HEK293T (cell line): ENCODE measurements at regions not wholly inside any gene's neighbourhood (a gene's known extent, or its start where the extent isn't known, plus 50 kb on each side); places are given as distances from the start of the nearest gene placed in this dataset.

Experiments used
- CTCF ChIA-PET: fragments of 350-600 bp; formaldehyde crosslinking; extraction: SDS; loops from one replicate; lab custom pipeline; 2021; ENCODE audit warnings: antibody characterized with exemption, inconsistent platforms; lab: Yijun Ruan, JAX
- POLR2A ChIA-PET: fragments of 350-600 bp; formaldehyde crosslinking; extraction: SDS; loops from one replicate; lab custom pipeline; 2020; ENCODE audit warnings: antibody characterized with exemption, inconsistent platforms; lab: Yijun Ruan, JAX
- DNase-seq: peaks from one replicate; pipeline ENCODE4 v3.0.0; 2012; ENCODE audit warnings: mixed read lengths; ENCODE audit errors: extremely low spot score
- ARNT ChIP-seq: fragments of 450-650 bp; IDR thresholded peaks from 2 replicates; pipeline ENCODE4 v1.6.1; 2017; ENCODE audit warnings: mild to moderate bottlenecking
- BHLHE40 ChIP-seq: fragments of 450-650 bp; IDR thresholded peaks from 2 replicates; pipeline ENCODE4 v1.6.1; 2016; ENCODE audit warnings: mild to moderate bottlenecking, moderate library complexity, borderline replicate concordance
- CTBP1 ChIP-seq: fragments of 450-650 bp; IDR thresholded peaks from 2 replicates; pipeline ENCODE4 v1.6.1; 2016; ENCODE audit warnings: borderline replicate concordance
- ELF4 ChIP-seq: fragments of 450-650 bp; IDR thresholded peaks from 2 replicates; pipeline ENCODE4 v1.6.1; 2017; ENCODE audit warnings: antibody characterized with exemption
- FOXA1 ChIP-seq: fragments of 450-650 bp; IDR thresholded peaks from 2 replicates; pipeline ENCODE4 v1.6.1; 2016; ENCODE audit warnings: mild to moderate bottlenecking
- FOXK2 ChIP-seq: fragments of 450-650 bp; IDR thresholded peaks from 2 replicates; pipeline ENCODE4 v1.6.1; 2016; ENCODE audit warnings: mild to moderate bottlenecking
- FOXM1 ChIP-seq: fragments of 450-650 bp; IDR thresholded peaks from 2 replicates; pipeline ENCODE4 v1.6.1; 2017; ENCODE audit warnings: mild to moderate bottlenecking, borderline replicate concordance
- HDGF ChIP-seq: fragments of 450-650 bp; IDR thresholded peaks from 2 replicates; pipeline ENCODE4 v1.6.1; 2017; ENCODE audit warnings: antibody characterized with exemption, borderline replicate concordance
- L3MBTL2 ChIP-seq: fragments of 450-650 bp; conservative IDR thresholded peaks from 2 replicates; pipeline ENCODE4 v1.6.1; 2016; ENCODE audit warnings: mild to moderate bottlenecking
- LEF1 ChIP-seq: fragments of 450-650 bp; IDR thresholded peaks from 2 replicates; pipeline ENCODE4 v1.6.1; 2017; ENCODE audit warnings: mild to moderate bottlenecking, borderline replicate concordance
- NFRKB ChIP-seq: fragments of 450-650 bp; IDR thresholded peaks from 2 replicates; pipeline ENCODE4 v1.6.1; 2016; ENCODE audit warnings: mild to moderate bottlenecking, moderate library complexity
- SP1 ChIP-seq: fragments of 450-650 bp; IDR thresholded peaks from 2 replicates; pipeline ENCODE4 v1.6.1; 2017
- SUZ12 ChIP-seq: fragments of 450-650 bp; IDR thresholded peaks from 2 replicates; pipeline ENCODE4 v1.6.1; 2016; ENCODE audit warnings: mild to moderate bottlenecking
- TARDBP ChIP-seq: fragments of 450-650 bp; IDR thresholded peaks from 2 replicates; pipeline ENCODE4 v1.6.1; 2016
- ZNF384 ChIP-seq: fragments of 450-650 bp; IDR thresholded peaks from 2 replicates; pipeline ENCODE4 v1.6.1; 2016
- TF ChIP-seq, protein P1 (sequence below): fragments of 450-650 bp; IDR thresholded peaks from 2 replicates; pipeline ENCODE4 v1.6.1; 2016

DNA sequence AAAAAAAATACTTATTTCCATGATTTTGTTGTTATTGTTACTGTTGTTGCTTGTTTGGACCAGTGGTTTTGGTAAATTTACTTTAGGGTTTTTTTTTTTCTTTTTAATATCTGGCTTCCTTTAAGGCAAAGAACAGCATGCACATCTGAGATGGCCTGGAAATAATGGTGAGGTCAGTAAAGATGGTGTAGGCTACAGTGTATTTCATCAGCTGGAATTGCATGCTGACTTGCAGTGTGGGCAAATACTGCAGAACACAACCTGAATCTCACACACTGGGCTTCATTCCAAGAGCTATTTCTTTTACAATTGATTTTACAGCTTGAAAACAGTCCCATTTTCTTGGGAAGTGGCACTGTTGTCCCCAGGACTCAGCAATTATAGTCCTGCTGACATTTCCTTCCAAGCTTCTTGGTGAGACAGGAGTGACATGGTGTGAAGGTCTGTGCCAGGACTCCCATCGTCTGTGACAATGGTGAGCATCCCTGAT is 376.1 kb upstream of the SOX11 start:
- TF ChIP-seq ZNF384 (no peak), CTBP1 (no peak), HDGF (no peak), LEF1 (no peak), FOXM1 (no peak), ELF4 (no peak), FOXA1 (no peak), ARNT (no peak), SP1 (no peak), SUZ12 (no peak), FOXK2 (no peak), TARDBP (no peak), NFRKB (no peak)
- TF ChIP-seq, protein P1, sequence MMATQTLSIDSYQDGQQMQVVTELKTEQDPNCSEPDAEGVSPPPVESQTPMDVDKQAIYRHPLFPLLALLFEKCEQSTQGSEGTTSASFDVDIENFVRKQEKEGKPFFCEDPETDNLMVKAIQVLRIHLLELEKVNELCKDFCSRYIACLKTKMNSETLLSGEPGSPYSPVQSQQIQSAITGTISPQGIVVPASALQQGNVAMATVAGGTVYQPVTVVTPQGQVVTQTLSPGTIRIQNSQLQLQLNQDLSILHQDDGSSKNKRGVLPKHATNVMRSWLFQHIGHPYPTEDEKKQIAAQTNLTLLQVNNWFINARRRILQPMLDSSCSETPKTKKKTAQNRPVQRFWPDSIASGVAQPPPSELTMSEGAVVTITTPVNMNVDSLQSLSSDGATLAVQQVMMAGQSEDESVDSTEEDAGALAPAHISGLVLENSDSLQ, result no peak
- ChIA-PET POLR2A (no interaction called here), CTCF (no interaction called here)
- DNase-seq, result no peak

DNA sequence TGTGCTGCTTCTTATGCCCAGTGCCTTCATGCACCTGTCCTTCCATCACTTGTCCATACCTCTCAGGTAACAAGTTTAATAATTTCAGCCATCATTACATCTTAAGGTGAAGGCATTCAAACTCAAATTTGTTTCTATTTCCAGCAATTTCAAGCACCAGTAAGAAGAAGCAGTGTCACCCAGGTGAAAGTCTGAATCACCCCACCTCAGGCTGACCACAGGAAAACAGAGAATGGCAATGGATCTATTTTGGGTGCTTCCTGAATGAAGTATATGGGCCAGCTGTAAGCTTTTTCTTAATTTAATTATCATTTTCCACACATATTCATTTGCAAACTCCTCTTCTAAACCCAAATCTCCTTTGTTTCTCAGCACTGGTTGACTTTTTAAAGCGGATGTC is 372.7 kb upstream of the SOX11 start:
- TF ChIP-seq FOXA1 (no peak), ELF4 (no peak), HDGF (no peak), FOXM1 (no peak), L3MBTL2 (no peak), ZNF384 (no peak), TARDBP (no peak), SP1 (no peak), FOXK2 (no peak), ARNT (no peak), BHLHE40 (no peak), NFRKB (no peak), CTBP1 (no peak), LEF1 (no peak), SUZ12 (no peak)
- TF ChIP-seq, protein P1, result no peak
- CTCF ChIA-PET, result no interaction called here

DNA sequence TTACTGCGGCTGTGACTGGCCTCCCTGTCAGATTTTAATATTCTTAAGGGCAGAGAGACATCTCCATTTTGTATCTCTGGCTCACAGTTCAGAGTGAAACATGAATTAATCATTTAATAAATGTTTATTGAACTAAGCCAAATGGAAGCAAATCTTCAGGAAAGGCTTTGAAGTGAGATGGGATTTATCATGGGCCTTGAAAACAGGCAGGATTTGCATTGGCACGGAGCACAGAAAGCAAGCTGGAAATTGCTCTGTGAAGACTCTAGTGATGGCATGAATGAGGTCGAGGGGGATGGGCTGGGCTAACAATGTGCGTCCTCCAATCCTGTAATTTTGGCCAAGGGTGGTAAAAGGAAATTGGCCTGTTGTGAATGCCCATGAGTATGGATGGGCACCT is 369.8 kb upstream of the SOX11 start:
- no peak for DNase-seq
- TF ChIP-seq, protein P1, result no peak
- TF ChIP-seq BHLHE40 (no peak), ARNT (no peak), SP1 (no peak), HDGF (no peak), SUZ12 (no peak), LEF1 (no peak), ZNF384 (no peak), FOXK2 (no peak), FOXM1 (no peak), CTBP1 (no peak), NFRKB (no peak)
- POLR2A ChIA-PET, result no interaction called here
- CTCF ChIA-PET, result no interaction called here

More for the DNA sequence above, 372.7 kb upstream of the SOX11 start:
- DNase-seq, result no peak
- POLR2A ChIA-PET, result no interaction called here

DNA sequence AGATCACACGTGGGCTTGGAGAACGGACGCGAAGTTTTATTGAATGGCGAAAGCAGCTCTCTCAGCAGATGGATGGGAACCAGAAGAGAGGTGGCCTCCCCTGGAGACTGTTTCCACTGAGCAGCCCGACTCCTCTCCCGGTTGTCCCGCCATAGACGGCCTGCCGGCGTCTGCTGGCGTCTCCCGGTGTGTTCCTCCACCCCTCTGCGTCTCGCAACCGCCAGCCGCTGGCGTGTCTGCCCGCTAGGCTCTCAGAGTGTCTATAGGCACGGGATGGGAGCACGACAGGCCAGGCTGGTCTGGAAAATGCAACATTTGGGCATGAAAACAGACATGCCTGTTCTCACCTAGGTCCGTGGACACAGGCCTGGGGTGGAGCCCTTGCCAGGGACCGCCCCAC is 366.7 kb upstream of the SOX11 start:
- ChIA-PET CTCF (no interaction called here), POLR2A (no interaction called here)
- no peak for DNase-seq
- TF ChIP-seq ARNT (no peak), ZNF384 (no peak), SP1 (no peak), FOXA1 (no peak), NFRKB (no peak), FOXM1 (no peak), LEF1 (no peak), ELF4 (no peak)
- TF ChIP-seq, protein P1, result no peak

DNA sequence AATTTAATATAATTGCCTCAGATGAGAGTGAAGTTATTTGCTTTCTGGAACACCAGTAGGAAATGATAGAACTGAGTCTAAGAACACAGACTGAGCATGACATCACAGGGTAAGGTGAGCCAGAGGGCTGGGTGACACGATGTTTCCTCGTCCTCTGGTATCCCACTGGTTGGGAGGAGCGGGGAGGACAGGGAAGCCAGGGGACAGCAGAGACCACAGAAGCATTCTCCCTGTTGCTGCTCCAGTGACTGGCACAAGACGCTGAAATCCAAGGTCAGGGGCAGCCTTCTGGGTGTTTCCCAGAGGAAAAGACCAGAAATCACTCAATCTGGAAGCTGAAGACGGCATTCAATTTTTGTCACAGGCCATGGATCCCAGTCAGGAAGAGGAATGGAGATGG is 363.4 kb upstream of the SOX11 start:
- POLR2A ChIA-PET, result no interaction called here
- no peak for DNase-seq
- CTCF ChIA-PET, result no interaction called here
- no peak for TF ChIP-seq HDGF
- TF ChIP-seq ELF4, result no peak
- no peak for TF ChIP-seq LEF1
- no peak for TF ChIP-seq CTBP1
- TF ChIP-seq L3MBTL2, result no peak
- TF ChIP-seq SUZ12, result no peak
- TF ChIP-seq FOXK2, result no peak
- no peak for TF ChIP-seq FOXM1
- TF ChIP-seq NFRKB, result no peak
- TF ChIP-seq ZNF384, result no peak
- no peak for TF ChIP-seq SP1
- no peak for TF ChIP-seq ARNT
- TF ChIP-seq BHLHE40, result no peak
- no peak for TF ChIP-seq TARDBP
- TF ChIP-seq, protein P1, result no peak
- no peak for TF ChIP-seq FOXA1
